ENCODE measurements at regions not wholly inside any gene's neighbourhood (a gene's known extent, or its start where the extent isn't known, plus 50 kb on each side); places are given as distances from the start of the nearest gene placed in this dataset.

GRCh38 chr15:101570241-101570640, 80.7 kb upstream of the PCSK6 start:
- Histone ChIP-seq H4K20me1 (ENCODE audit: low read depth) (no peaks in the 10 kb centered on the region), H3K9ac (no peak overlapping the region), H3K27ac (no peak overlapping the region), H3K36me3 (no peaks in the 10 kb centered on the region), H3K4me2 (no peak overlapping the region), H3K27me3 (no peaks in the 10 kb centered on the region), H3K9me3 (ENCODE audit: low read depth) (no peaks in the 10 kb centered on the region), H3K4me1 (no peaks in the 10 kb centered on the region), H3F3A (ENCODE audit: low read depth) (no peaks in the 10 kb centered on the region), H2AFZ (replicated peaks) (no peak overlapping the region), H3K79me2 (ENCODE audit: low read depth) (no peaks in the 10 kb centered on the region), H3K4me3 (no peak overlapping the region)
- Mint-ChIP-seq H3K27ac (no peak overlapping the region), H3K9me3 (no peaks in the 10 kb centered on the region), H3K4me1 (no peaks in the 10 kb centered on the region), H3K4me3 (no peak overlapping the region), H3K36me3 (no peaks in the 10 kb centered on the region), H3K27me3 (ENCODE audit: insufficient read depth, low read depth) (peaks cover 11% of the 10 kb centered on the region)
- TF ChIP-seq EZH2phosphoT487 (IDR thresholded peaks at IDR 0.05) = no peak
- no peak for TF ChIP-seq CTCF (IDR thresholded peaks at IDR 0.05)
- TF ChIP-seq EZH2 (IDR thresholded peaks at IDR 0.05) = no peak
- no peak for DNase-seq (ENCODE audit: low spot score)

- no peaks in the 10 kb centered on the region for H3K4me1 ChIP-seq
- no peak overlapping the region for H3K4me3 ChIP-seq
- Mint-ChIP-seq H3K4me3 (no peak overlapping the region), H3K27ac (peak overlapping the region; percentile 7), H3K36me3 (no peaks in the 10 kb centered on the region), H3K9me3 (no peaks in the 10 kb centered on the region), H3K4me1 (no peaks in the 10 kb centered on the region), H3K27me3 (ENCODE audit: insufficient read depth, low read depth) (peaks cover 9% of the 10 kb centered on the region)
- peak overlapping the region; percentile 10 for H2AFZ ChIP-seq (replicated peaks)
- no peak for DNase-seq (ENCODE audit: low spot score)
- no peak overlapping the region for H3K27ac ChIP-seq
- no peaks in the 10 kb centered on the region for H3K27me3 ChIP-seq
- H3K9ac ChIP-seq = no peak overlapping the region
- no peaks in the 10 kb centered on the region for H3F3A ChIP-seq (ENCODE audit: low read depth)
- no peak overlapping the region for H3K4me2 ChIP-seq
- no peaks in the 10 kb centered on the region for H4K20me1 ChIP-seq (ENCODE audit: low read depth)
- TF ChIP-seq EZH2 (IDR thresholded peaks at IDR 0.05) (no peak), EZH2phosphoT487 (IDR thresholded peaks at IDR 0.05) (no peak), CTCF (IDR thresholded peaks at IDR 0.05) (no peak)
- H3K79me2 ChIP-seq (ENCODE audit: low read depth) = no peaks in the 10 kb centered on the region
- no peaks in the 10 kb centered on the region for H3K36me3 ChIP-seq
- H3K9me3 ChIP-seq (ENCODE audit: low read depth) = no peaks in the 10 kb centered on the region
Measured at GRCh38 chr15:101568821-101569555, 79.5 kb upstream of the PCSK6 start.

- Histone ChIP-seq H3K4me3 (no peak overlapping the region), H3K79me2 (ENCODE audit: low read depth) (no peaks in the 10 kb centered on the region), H4K20me1 (ENCODE audit: low read depth) (no peaks in the 10 kb centered on the region), H3K27ac (no peak overlapping the region), H3K27me3 (no peaks in the 10 kb centered on the region), H3K36me3 (no peaks in the 10 kb centered on the region), H3K4me1 (no peaks in the 10 kb centered on the region), H3F3A (ENCODE audit: low read depth) (no peaks in the 10 kb centered on the region), H2AFZ (replicated peaks) (no peak overlapping the region), H3K9ac (no peak overlapping the region), H3K4me2 (no peak overlapping the region), H3K9me3 (ENCODE audit: low read depth) (no peaks in the 10 kb centered on the region)
- peaks cover 3% of the 10 kb centered on the region for H3K9me3 Mint-ChIP-seq
- H3K4me3 Mint-ChIP-seq = no peak overlapping the region
- peaks cover 9% of the 10 kb centered on the region for H3K27me3 Mint-ChIP-seq (ENCODE audit: insufficient read depth, low read depth)
- H3K36me3 Mint-ChIP-seq = no peaks in the 10 kb centered on the region
- TF ChIP-seq EZH2phosphoT487 (IDR thresholded peaks at IDR 0.05) (no peak), EZH2 (IDR thresholded peaks at IDR 0.05) (no peak), CTCF (IDR thresholded peaks at IDR 0.05) (no peak)
- no peaks in the 10 kb centered on the region for H3K4me1 Mint-ChIP-seq
- DNase-seq (ENCODE audit: low spot score) = no peak
- no peak overlapping the region for H3K27ac Mint-ChIP-seq
Measured at GRCh38 chr15:101568309-101568708, 78.8 kb upstream of the PCSK6 start.
